Mesothelial cell of epicardium (in vitro differentiated cells): ENCODE measurements at regions not wholly inside any gene's neighbourhood (a gene's known extent, or its start where the extent isn't known, plus 50 kb on each side); places are given as distances from the start of the nearest gene placed in this dataset.

ENCODE experiments used
- DNase-seq, 2 experiments: peaks; one replicate each; pipeline ENCODE4 v3.0.0; 2021; ENCODE audit warnings: low spot score in 2 of 2; ENCODE audit not compliant: unreplicated experiment in 2 of 2
- H3K27ac Mint-ChIP-seq: 2 replicates; pipeline ENCODE4 v1.8.0; 2021; ENCODE audit warnings: mixed read lengths
- H3K27me3 Mint-ChIP-seq: 2 replicates; pipeline ENCODE4 v1.8.0; 2021; ENCODE audit warnings: low read depth, mixed read lengths
- H3K36me3 Mint-ChIP-seq: 2 replicates; pipeline ENCODE4 v1.8.0; 2021; ENCODE audit warnings: mixed read lengths
- H3K4me1 Mint-ChIP-seq: 2 replicates; pipeline ENCODE4 v1.8.0; 2021; ENCODE audit warnings: mixed read lengths
- H3K4me3 Mint-ChIP-seq: 2 replicates; pipeline ENCODE4 v1.8.0; 2021; ENCODE audit warnings: mild to moderate bottlenecking, moderate library complexity, mixed read lengths
- H3K9me3 Mint-ChIP-seq: 2 replicates; pipeline ENCODE4 v1.8.0; 2021; ENCODE audit warnings: mixed read lengths
- CTCF ChIP-seq: fragments of 200-600 bp; sonication (generic); IDR thresholded peaks from one replicate; pipeline ENCODE4 v1.5.0; 2021; ENCODE audit warnings: antibody characterized with exemption; ENCODE audit not compliant: unreplicated experiment

GRCh38 chr4:27648416-27648815, 787.8 kb downstream of the STIM2 start:
- Mint-ChIP-seq H3K36me3 (no peaks in the 10 kb centered on the region), H3K4me1 (no peaks in the 10 kb centered on the region), H3K9me3 (no peaks in the 10 kb centered on the region), H3K4me3 (no peak overlapping the region), H3K27ac (no peak overlapping the region), H3K27me3 (peaks cover 14% of the 10 kb centered on the region)
- TF ChIP-seq CTCF = no peak
- DNase-seq = no peak

GRCh38 chr4:27662426-27662825, 801.8 kb downstream of the STIM2 start:
- Mint-ChIP-seq H3K4me1 (no peaks in the 10 kb centered on the region), H3K27me3 (no peaks in the 10 kb centered on the region), H3K9me3 (no peaks in the 10 kb centered on the region), H3K27ac (no peak overlapping the region), H3K4me3 (no peak overlapping the region), H3K36me3 (no peaks in the 10 kb centered on the region)
- DNase-seq = no peak
- TF ChIP-seq CTCF = no peak

GRCh38 chr4:27666943-27667342, 806.3 kb downstream of the STIM2 start:
- DNase-seq = no peak
- Mint-ChIP-seq H3K27me3 (no peaks in the 10 kb centered on the region), H3K9me3 (no peaks in the 10 kb centered on the region), H3K4me1 (no peaks in the 10 kb centered on the region), H3K4me3 (no peak overlapping the region), H3K36me3 (no peaks in the 10 kb centered on the region), H3K27ac (no peak overlapping the region)
- no peak for TF ChIP-seq CTCF

GRCh38 chr4:27668001-27668400, 807.4 kb downstream of the STIM2 start:
- no peaks in the 10 kb centered on the region for H3K36me3 Mint-ChIP-seq
- DNase-seq = no peak
- no peaks in the 10 kb centered on the region for H3K4me1 Mint-ChIP-seq
- no peaks in the 10 kb centered on the region for H3K27me3 Mint-ChIP-seq
- no peak for TF ChIP-seq CTCF
- no peaks in the 10 kb centered on the region for H3K9me3 Mint-ChIP-seq
- H3K4me3 Mint-ChIP-seq = no peak overlapping the region
- H3K27ac Mint-ChIP-seq = no peak overlapping the region

GRCh38 chr4:27678027-27678426, 817.4 kb downstream of the STIM2 start:
- peaks cover 9% of the 10 kb centered on the region for H3K27me3 Mint-ChIP-seq
- H3K4me3 Mint-ChIP-seq = no peak overlapping the region
- DNase-seq = no peak
- H3K27ac Mint-ChIP-seq = no peak overlapping the region
- no peaks in the 10 kb centered on the region for H3K9me3 Mint-ChIP-seq
- H3K36me3 Mint-ChIP-seq = no peaks in the 10 kb centered on the region
- H3K4me1 Mint-ChIP-seq = no peaks in the 10 kb centered on the region
- no peak for TF ChIP-seq CTCF

- TF ChIP-seq CTCF = peak; percentile 50
- Mint-ChIP-seq H3K27me3 (peaks cover 33% of the 10 kb centered on the region), H3K27ac (no peak overlapping the region), H3K36me3 (no peaks in the 10 kb centered on the region), H3K4me3 (no peak overlapping the region), H3K4me1 (peaks cover 3% of the 10 kb centered on the region), H3K9me3 (no peaks in the 10 kb centered on the region)
- DNase-seq = peak; percentile 34 to 71
Measured at GRCh38 chr4:27684610-27685011, 824.0 kb downstream of the STIM2 start.
